ENCODE measurements at regions not wholly inside any gene's neighbourhood (a gene's known extent, or its start where the extent isn't known, plus 50 kb on each side); places are given as distances from the start of the nearest gene placed in this dataset.

DNA sequence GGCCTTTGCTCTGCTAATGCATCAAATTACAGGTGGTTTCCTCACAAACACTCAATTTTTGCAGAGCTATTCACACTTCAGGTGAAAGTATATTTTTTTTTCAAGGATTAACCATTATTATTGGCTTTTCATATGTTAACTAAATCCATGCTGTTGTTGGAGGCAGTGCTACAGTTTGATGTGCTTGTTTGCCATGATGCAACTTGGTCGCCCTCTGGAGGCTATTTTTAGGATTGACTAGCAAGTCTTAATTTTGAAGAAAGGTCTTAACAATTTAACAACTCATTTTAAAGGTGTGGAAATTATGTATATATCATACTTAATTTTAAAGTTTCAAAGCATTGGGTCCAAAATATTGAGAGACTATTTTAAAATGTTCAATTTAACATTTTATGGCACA is 168.8 kb upstream of the FAM47A start:
- H3K27ac Mint-ChIP-seq = no peak overlapping the region

GRCh38 chrX:34299451-34299967 is 167.4 kb upstream of the FAM47A start:
- Histone ChIP-seq H3K9ac (ENCODE audit: extremely low read depth, low read length, poor library complexity, severe bottlenecking) (no peak overlapping the region), H3K4me1 (ENCODE audit: control insufficient read depth, insufficient read depth, low read length) (no peaks in the 10 kb centered on the region), H3K27ac (ENCODE audit: low read depth, low read length) (no peak overlapping the region), H3K27me3 (ENCODE audit: control insufficient read depth, insufficient read depth, low read length, poor library complexity, severe bottlenecking) (no peaks in the 10 kb centered on the region), H3K36me3 (ENCODE audit: control insufficient read depth, insufficient read depth, low read length) (no peaks in the 10 kb centered on the region), H3K9me3 (ENCODE audit: control insufficient read depth, low read length) (peaks cover 12% of the 10 kb centered on the region), H3K4me3 (ENCODE audit: low read length) (no peak overlapping the region)
- Mint-ChIP-seq H3K4me1 (peaks cover 19% of the 10 kb centered on the region), H3K27me3 (ENCODE audit: insufficient read depth) (peaks cover 1% of the 10 kb centered on the region), H3K27ac (no peak overlapping the region), H3K4me3 (no peak overlapping the region), H3K9me3 (peaks cover 18% of the 10 kb centered on the region), H3K36me3 (ENCODE audit: low read depth) (peaks cover 11% of the 10 kb centered on the region)
- TF ChIP-seq, protein P1, sequence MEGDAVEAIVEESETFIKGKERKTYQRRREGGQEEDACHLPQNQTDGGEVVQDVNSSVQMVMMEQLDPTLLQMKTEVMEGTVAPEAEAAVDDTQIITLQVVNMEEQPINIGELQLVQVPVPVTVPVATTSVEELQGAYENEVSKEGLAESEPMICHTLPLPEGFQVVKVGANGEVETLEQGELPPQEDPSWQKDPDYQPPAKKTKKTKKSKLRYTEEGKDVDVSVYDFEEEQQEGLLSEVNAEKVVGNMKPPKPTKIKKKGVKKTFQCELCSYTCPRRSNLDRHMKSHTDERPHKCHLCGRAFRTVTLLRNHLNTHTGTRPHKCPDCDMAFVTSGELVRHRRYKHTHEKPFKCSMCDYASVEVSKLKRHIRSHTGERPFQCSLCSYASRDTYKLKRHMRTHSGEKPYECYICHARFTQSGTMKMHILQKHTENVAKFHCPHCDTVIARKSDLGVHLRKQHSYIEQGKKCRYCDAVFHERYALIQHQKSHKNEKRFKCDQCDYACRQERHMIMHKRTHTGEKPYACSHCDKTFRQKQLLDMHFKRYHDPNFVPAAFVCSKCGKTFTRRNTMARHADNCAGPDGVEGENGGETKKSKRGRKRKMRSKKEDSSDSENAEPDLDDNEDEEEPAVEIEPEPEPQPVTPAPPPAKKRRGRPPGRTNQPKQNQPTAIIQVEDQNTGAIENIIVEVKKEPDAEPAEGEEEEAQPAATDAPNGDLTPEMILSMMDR (conservative IDR thresholded peaks at IDR 0.05) = no peak
- WGBS, 2 experiments (ENCODE audit: insufficient coverage in 1 of 2, insufficient read length in 1 of 2) = 48 to 80% methylated on average over 1 to 2 of the region's 2 CpGs
- no peak for DNase-seq

More for the DNA sequence above, 168.8 kb upstream of the FAM47A start:
- Mint-ChIP-seq H3K4me1 (peaks cover 24% of the 10 kb centered on the region), H3K4me3 (no peak overlapping the region), H3K36me3 (ENCODE audit: low read depth) (no peaks in the 10 kb centered on the region), H3K27me3 (ENCODE audit: insufficient read depth) (peaks cover 1% of the 10 kb centered on the region), H3K9me3 (peaks cover 4% of the 10 kb centered on the region)
- H3K4me1 ChIP-seq (ENCODE audit: control insufficient read depth, insufficient read depth, low read length) = no peaks in the 10 kb centered on the region
- H3K36me3 ChIP-seq (ENCODE audit: control insufficient read depth, insufficient read depth, low read length) = no peaks in the 10 kb centered on the region
- H3K9ac ChIP-seq (ENCODE audit: extremely low read depth, low read length, poor library complexity, severe bottlenecking) = no peak overlapping the region
- peaks cover 3% of the 10 kb centered on the region for H3K9me3 ChIP-seq (ENCODE audit: control insufficient read depth, low read length)
- H3K27me3 ChIP-seq (ENCODE audit: control insufficient read depth, insufficient read depth, low read length, poor library complexity, severe bottlenecking) = no peaks in the 10 kb centered on the region
- TF ChIP-seq, protein P1 (conservative IDR thresholded peaks at IDR 0.05) = peak; percentile 95
- no peak overlapping the region for H3K27ac ChIP-seq (ENCODE audit: low read depth, low read length)
- H3K4me3 ChIP-seq (ENCODE audit: low read length) = no peak overlapping the region
- no CpG with 5 or more reads among the region's 1 CpG for WGBS, 2 experiments (ENCODE audit: insufficient coverage in 1 of 2, insufficient read length in 1 of 2)
- peak; percentile 83 for DNase-seq

DNA sequence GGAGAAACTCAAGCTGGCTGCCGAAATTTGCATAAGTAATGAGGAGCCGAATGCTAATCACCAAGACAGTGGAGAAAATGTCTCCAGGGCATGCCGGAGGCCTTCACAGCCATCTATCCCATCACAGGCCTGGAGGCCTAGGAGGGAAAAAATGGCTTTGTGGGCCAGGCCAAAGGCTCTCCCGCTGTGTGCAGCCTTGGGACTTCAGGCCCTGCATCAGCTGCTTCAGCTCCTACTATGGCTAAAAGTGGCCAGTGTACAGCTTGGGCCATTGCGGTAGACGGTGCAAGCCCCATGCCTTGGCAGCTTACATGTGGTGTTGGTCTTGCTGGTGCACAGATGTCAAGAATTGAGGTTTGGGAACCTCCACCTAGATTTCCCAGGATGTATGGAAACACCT is 162.6 kb upstream of the FAM47A start:
- no peak for DNase-seq
- no peak overlapping the region for H3K27ac ChIP-seq (ENCODE audit: low read depth, low read length)
- H3K27me3 ChIP-seq (ENCODE audit: control insufficient read depth, insufficient read depth, low read length, poor library complexity, severe bottlenecking) = no peaks in the 10 kb centered on the region
- Mint-ChIP-seq H3K27me3 (ENCODE audit: insufficient read depth) (peaks cover 1% of the 10 kb centered on the region), H3K4me1 (peaks cover 8% of the 10 kb centered on the region), H3K4me3 (no peak overlapping the region), H3K9me3 (peaks cover 26% of the 10 kb centered on the region), H3K27ac (no peak overlapping the region), H3K36me3 (ENCODE audit: low read depth) (peaks cover 15% of the 10 kb centered on the region)
- TF ChIP-seq, protein P1 (conservative IDR thresholded peaks at IDR 0.05) = no peak
- H3K9me3 ChIP-seq (ENCODE audit: control insufficient read depth, low read length) = peaks cover 12% of the 10 kb centered on the region
- no peaks in the 10 kb centered on the region for H3K36me3 ChIP-seq (ENCODE audit: control insufficient read depth, insufficient read depth, low read length)
- H3K4me1 ChIP-seq (ENCODE audit: control insufficient read depth, insufficient read depth, low read length) = no peaks in the 10 kb centered on the region
- no peak overlapping the region for H3K9ac ChIP-seq (ENCODE audit: extremely low read depth, low read length, poor library complexity, severe bottlenecking)
- WGBS, 2 experiments (ENCODE audit: insufficient coverage in 1 of 2, insufficient read length in 1 of 2) = 92 to 97% methylated on average over 2 to 6 of the region's 6 CpGs
- H3K4me3 ChIP-seq (ENCODE audit: low read length) = no peak overlapping the region
